Head of caudate nucleus (tissue), 42 donors: ENCODE measurements at regions not wholly inside any gene's neighbourhood (a gene's known extent, or its start where the extent isn't known, plus 50 kb on each side); places are given as distances from the start of the nearest gene placed in this dataset.
"Not testable (repeated sequence)": the region's sequence is repeated elsewhere in the genome, so short reads cannot be mapped to it uniquely, and the experiment has no call there.

Source experiments
- DNase-seq, 42 donors: peaks; one replicate each; pipeline versions ENCODE4 v3.0.0 to v3.0.0-alpha.2; 2020 to 2021; ENCODE audit warnings: mixed read lengths in 7 of 42
- intact Hi-C: fragments of 100-400 bp; cut with DNase I; formaldehyde crosslinking; loops from one replicate; pipeline ENCODE4 v1.15.0; 2022

DNA sequence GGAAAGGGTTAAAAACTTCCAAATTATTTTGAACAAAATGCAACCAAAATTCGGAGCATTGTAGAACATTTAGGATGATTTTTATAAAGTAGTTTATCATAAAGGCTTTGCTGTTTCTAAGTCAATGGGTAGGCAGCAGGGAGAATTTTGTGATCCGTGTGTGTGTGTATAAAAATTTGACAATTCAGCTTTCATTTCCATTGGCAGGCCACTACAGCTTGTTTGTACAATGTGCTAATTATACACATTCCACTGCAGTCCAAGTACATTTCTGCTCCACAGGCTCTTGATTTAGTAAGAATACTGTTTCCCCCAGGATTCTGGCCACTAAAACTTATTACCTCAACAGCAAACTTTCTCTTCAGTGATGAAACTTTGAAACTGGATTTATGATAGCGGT is 71.8 kb upstream of the LTBP1 start:
- intact Hi-C loops = no loop called here
- DNase-seq = peak in 5 of 42 donors; percentile 12 to 43 (median 19)

DNA sequence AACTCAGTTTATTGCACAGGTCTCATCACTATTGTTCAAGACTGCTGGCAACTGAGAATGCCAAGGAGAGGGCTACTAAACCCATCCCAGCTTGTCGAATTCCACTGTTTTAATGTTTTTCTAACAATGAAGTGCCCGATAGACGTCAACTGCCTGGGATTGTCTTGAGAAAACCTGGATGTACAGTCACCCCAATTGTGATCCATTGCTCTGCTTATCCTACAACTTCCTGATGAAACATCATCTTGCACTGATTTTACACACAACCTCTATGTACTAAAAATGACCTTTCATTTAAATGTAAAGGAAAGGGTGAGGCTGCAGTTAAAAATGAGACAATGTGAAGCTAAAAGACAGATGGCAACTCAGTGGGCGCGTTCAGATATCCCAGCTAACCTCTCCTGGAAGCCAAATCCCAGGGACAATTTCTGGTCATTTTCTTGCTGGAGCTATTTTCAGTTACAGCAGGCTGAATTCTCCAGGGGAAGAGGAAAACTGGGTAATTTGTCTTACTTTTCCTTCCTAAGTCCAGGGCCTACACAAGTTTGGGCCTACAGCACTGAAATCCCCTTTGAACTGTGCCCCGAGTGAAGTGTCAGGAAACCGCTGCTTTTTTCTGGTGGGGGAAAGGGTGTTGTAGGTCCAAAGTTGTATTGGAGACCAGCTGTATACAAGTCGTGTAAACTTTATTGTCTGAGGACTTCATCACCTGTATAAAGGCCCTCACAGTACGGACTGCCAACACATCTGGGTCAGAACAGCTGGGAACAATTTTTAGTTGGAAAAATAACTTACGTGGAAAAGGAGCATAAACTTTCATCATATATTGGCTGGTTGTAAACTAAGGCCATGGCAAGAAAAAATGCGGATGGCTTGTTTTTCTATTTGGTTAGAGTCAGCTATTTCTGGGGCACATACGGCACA is 68.9 kb upstream of the LTBP1 start:
- intact Hi-C loops = no loop called here
- no peak for DNase-seq

DNA sequence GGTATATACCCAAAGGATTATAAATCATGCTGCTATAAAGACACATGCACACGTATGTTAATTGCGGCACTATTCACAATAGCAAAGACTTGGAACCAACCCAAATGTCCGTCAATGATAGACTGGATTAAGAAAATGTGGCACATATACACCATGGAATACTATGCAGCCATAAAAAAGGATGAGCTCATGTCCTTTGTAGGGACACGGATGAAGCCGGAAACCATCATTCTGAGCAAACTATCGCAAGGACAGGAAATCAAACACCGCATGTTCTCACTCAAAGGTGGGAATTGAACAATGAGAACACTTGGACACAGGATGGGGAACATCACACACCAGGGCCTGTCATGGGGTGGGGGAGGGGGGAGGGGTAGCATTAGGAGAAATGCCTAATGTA is 66.8 kb upstream of the LTBP1 start:
- DNase-seq, intact Hi-C loops: not testable (repeated sequence)

DNA sequence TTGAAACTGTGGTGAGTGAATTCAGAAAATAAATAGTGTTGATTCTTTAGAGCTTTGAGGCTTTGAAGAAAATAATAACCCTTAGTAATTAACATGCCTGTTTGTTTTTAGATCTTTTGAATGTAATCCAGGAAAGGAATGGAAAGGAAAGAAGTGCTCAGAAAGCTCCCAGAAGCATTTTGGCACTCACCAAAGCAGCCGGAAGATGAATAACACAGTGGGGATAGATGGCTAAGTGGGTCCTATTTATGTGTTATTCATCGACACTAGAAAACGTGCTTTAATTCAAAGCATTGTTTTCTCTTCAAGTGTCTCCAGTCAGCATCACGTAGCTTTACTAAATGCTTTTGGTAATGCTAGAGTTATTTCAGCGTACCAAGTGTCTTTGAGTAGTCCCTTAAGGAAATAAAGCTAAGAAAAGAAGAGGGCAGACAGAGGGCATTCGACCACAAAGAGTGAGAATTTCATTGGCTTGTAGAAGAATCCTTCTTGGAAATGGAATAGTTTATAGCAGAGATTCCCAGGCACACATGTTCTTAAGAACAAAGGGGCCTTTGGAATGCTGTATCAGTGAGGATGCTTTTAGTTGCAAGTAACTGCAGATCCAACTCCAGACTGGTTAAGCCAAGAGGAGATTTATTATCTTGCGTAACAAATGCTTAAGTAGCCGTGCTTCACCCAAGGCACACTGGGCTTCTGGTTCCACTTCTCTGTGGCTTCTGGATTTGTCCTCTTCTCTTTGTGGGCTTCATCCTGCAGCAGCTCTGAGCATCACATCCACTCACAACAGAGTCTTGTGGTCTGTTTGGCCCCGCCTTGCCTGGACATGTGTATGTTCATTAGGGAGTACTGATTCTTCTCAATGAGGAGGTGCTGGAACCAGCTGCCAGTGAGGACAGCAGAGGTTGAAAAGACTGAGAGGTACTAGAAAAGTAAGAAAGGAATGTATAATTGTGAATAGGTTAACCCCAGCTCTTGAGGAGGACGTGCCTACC is 63.6 kb upstream of the LTBP1 start:
- DNase-seq = no peak
- intact Hi-C loops = no loop called here

DNA sequence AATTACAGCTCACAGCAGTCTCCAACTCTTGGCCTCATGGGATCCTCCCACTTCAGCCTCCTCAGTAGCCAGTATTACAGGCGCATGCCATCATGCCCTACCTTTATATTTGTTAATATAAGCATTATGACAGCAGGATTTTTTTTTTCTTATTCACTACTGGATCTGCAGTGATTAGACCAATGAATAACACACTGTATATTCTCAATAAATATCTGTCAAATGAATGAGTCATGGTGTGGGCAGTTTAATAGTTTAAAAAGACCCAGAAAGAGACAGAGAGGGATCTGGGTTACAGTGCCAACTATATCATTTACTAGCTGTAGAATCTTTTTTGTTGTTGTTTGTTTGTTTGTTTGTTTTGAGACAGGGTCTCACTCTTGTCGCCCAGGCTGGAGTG is 62.4 kb upstream of the LTBP1 start:
- DNase-seq = no peak
- intact Hi-C loops = no loop called here

DNA sequence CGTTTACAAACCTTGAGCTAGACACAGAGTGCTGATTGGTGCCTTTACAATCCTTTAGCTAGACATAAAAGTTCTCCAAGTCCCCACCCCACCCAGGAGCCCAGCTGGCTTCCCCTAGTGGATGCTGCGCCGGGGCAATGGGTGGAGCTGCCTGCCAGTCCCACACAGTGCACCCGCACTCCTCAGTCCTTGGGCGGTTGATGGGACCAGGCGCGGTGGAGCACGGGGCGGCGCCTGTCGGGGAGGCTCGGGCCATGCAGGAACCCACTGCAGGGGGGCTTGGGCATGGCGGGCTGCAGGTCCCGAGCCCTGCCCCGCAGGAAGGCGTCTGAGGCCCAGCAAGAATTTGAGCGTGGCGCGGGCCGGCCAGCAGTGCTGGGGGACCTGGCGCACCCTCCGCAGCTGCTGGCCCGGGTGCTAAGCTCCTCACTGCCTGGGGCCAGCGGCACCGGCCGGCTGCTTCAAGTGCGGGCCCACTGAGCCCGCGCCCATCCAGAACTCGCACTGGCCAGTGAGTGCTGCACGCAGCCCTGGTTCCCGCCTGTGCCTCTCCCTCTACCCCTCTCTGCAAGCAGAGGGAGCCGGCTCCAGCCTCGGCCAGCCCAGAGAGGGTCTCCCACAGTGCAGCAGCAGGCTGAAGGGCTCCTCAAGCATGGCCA is 60.2 kb upstream of the LTBP1 start:
- intact Hi-C loops, DNase-seq: not testable (repeated sequence)

DNA sequence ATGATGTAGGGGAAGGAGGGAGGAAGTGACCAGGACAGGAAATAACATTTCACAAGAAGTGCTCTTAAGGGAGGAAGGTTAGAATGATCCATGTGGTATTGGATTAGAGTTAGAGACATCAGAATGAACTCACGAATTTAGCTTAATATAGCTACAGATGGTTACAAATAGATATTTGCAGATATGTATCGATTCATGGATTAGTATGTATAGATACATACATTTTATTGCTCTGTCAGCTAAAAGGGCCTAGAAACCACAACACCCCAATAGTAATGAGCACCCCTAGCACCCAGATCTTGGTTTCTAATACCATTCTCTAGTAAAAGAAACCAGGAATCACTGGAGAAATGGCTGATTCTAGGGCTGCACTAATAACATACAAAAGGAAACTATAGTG is 59.6 kb upstream of the LTBP1 start:
- DNase-seq = no peak
- intact Hi-C loops = no loop called here

DNA sequence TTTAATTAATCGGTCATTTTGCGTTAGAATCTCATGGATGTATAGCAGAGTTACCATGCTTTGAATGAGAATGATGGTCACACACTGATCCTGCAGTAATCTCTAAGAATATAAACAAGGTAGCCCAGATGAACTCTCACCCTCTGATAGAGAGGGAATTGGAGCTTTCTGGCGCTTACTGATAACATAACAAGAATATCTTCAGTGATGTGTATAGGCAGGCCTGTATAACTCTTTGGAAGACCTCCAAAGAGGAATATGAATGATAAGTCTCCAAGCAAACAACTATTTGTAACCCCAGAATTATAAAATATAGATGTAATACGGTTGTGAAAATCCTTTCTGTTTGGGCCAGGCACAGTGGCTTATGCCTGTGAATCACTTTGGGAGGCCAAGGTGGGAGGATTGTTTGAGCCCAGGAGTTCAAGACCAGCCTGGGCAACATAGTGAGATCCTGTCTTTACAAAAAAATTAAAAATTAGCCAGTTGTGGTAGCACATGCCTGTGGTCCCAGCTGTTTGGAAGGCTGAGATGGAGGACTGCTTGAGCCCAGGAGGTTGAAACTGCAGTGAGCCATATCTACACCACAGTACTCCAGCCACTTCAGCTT is 52.5 kb upstream of the LTBP1 start:
- intact Hi-C loops = no loop called here
- no peak for DNase-seq

DNA sequence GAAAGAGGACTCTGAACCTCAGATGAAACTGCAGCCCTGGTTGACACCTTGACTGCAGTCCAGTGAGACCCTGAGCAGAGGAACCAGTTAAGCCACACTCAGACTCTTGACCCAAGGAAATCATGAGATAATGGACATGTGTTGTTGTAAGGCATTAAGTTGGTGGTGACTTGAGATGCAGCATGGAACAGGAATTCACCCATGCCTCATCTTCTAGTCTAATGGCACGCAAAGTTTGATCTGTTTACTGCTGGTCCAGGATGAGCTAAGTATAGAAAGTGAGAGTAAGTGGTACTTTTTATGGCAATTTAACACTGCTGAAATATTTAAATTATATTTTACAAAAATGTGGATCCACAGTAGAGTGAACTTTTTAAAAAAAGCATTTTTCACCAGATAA is 51.3 kb upstream of the LTBP1 start:
- intact Hi-C loops = no loop called here
- DNase-seq = no peak
